CD14-positive monocyte (primary cell): ENCODE measurements at regions not wholly inside any gene's neighbourhood (a gene's known extent, or its start where the extent isn't known, plus 50 kb on each side); places are given as distances from the start of the nearest gene placed in this dataset.

Experiments
- DNase-seq, 3 donors: peaks; one replicate each; pipeline ENCODE4 v3.0.0-alpha.2; 2011 to 2022
- H2AFZ ChIP-seq: 2 replicates; pipeline ENCODE4 v1.6.0; 2012; ENCODE audit warnings: mild to moderate bottlenecking, low read depth, low read length, inconsistent platforms; ENCODE audit not compliant: insufficient read depth, poor library complexity, severe bottlenecking
- H3K27ac ChIP-seq, 2 donors: 1 replicate in 1 of 2; 2 replicates in 1 of 2; pipeline ENCODE4 v1.5.1; 2012 to 2013; ENCODE audit warnings: low read length in 2 of 2, control low read depth in 1 of 2, inconsistent platforms in 1 of 2, low read depth in 1 of 2, mild to moderate bottlenecking in 1 of 2
- H3K27me3 ChIP-seq, 2 donors: one replicate each; pipeline versions ENCODE4 v1.6.0 to v1.6.1; 2011 to 2013; ENCODE audit warnings: low read length in 2 of 2; ENCODE audit not compliant: control insufficient read depth in 2 of 2, insufficient read depth in 2 of 2
- H3K36me3 ChIP-seq, 2 donors: replicated peaks in 1 of 2; 1 replicate in 1 of 2; 2 replicates in 1 of 2; pipeline versions ENCODE4 v1.5.1 to v1.6.1; 2012 to 2013; ENCODE audit warnings: low read length in 2 of 2, control low read depth in 1 of 2, inconsistent platforms in 1 of 2, mild to moderate bottlenecking in 1 of 2; ENCODE audit not compliant: insufficient read depth in 2 of 2, control insufficient read depth in 1 of 2
- H3K4me1 ChIP-seq, 2 donors: 1 replicate in 1 of 2; 2 replicates in 1 of 2; pipeline versions ENCODE4 v1.5.1 to v1.6.1; 2012 to 2013; ENCODE audit warnings: low read length in 2 of 2, control low read depth in 1 of 2, inconsistent platforms in 1 of 2, mild to moderate bottlenecking in 1 of 2, moderate library complexity in 1 of 2; ENCODE audit not compliant: insufficient read depth in 2 of 2, control insufficient read depth in 1 of 2
- H3K4me2 ChIP-seq: replicated peaks from 2 replicates; pipeline ENCODE3; 2012; ENCODE audit warnings: low read length, moderate library complexity, mild to moderate bottlenecking; ENCODE audit not compliant: poor library complexity, severe bottlenecking; ENCODE audit errors: extremely low read depth
- H3K4me3 ChIP-seq, 3 experiments: fragments of 200-600 bp in 1 of 3; sonication (generic) in 1 of 3; replicated peaks in 1 of 3; 1 replicate in 2 of 3; 2 replicates in 1 of 3; pipeline ENCODE4 v1.5.1; 2011 to 2013; ENCODE audit warnings: low read length in 3 of 3, mild to moderate bottlenecking in 3 of 3, control low read depth in 2 of 3, low read depth in 2 of 3, inconsistent platforms in 1 of 3, moderate library complexity in 1 of 3
- H3K79me2 ChIP-seq: 2 replicates; pipeline ENCODE4 v1.6.0; 2012; ENCODE audit warnings: mild to moderate bottlenecking, control low read depth, inconsistent platforms, low read length, moderate library complexity; ENCODE audit not compliant: insufficient read depth
- H3K9ac ChIP-seq: 2 replicates; pipeline ENCODE4 v1.6.0; 2017; ENCODE audit warnings: low read length, mild to moderate bottlenecking; ENCODE audit not compliant: insufficient read depth, poor library complexity, severe bottlenecking
- H3K9me3 ChIP-seq, 2 donors: replicated peaks in 1 of 2; 1 replicate in 1 of 2; 2 replicates in 1 of 2; pipeline versions ENCODE4 v1.5.1 to v1.6.1; 2012 to 2013; ENCODE audit warnings: low read length in 2 of 2, control low read depth in 1 of 2; ENCODE audit not compliant: control insufficient read depth in 1 of 2, insufficient read depth in 1 of 2
- H4K20me1 ChIP-seq: 2 replicates; pipeline ENCODE4 v1.6.0; 2012; ENCODE audit warnings: mild to moderate bottlenecking, low read length, control low read depth, moderate library complexity; ENCODE audit not compliant: insufficient read depth
- H3K27ac Mint-ChIP-seq, 7 donors: one replicate each; pipeline ENCODE4 v1.8.0; 2020; ENCODE audit warnings: mild to moderate bottlenecking in 7 of 7, mixed read lengths in 7 of 7, moderate library complexity in 6 of 7, inconsistent platforms in 2 of 7
- H3K27me3 Mint-ChIP-seq, 3 donors: one replicate each; pipeline ENCODE4 v1.8.0; 2021 to 2022; ENCODE audit warnings: low read depth in 3 of 3, mild to moderate bottlenecking in 3 of 3, mixed read lengths in 3 of 3, moderate library complexity in 3 of 3, inconsistent platforms in 1 of 3
- H3K36me3 Mint-ChIP-seq, 2 donors: one replicate each; pipeline ENCODE4 v1.8.0; 2020; ENCODE audit warnings: mixed read lengths in 2 of 2, inconsistent platforms in 1 of 2, mild to moderate bottlenecking in 1 of 2
- H3K4me1 Mint-ChIP-seq: one replicate; pipeline ENCODE4 v1.8.0; 2020; ENCODE audit warnings: mild to moderate bottlenecking, mixed read lengths
- H3K4me3 Mint-ChIP-seq, 2 donors: one replicate each; pipeline ENCODE4 v1.8.0; 2020; ENCODE audit warnings: mild to moderate bottlenecking in 2 of 2, mixed read lengths in 2 of 2, moderate library complexity in 1 of 2
- H3K9me3 Mint-ChIP-seq, 7 donors: one replicate each; pipeline ENCODE4 v1.8.0; 2020 to 2022; ENCODE audit warnings: mixed read lengths in 7 of 7, mild to moderate bottlenecking in 6 of 7, moderate library complexity in 6 of 7, inconsistent platforms in 2 of 7
- CTCF ChIP-seq: fragments of 200-600 bp; IDR thresholded peaks from one replicate; pipeline ENCODE4 v1.8.0; 2022; ENCODE audit warnings: antibody characterized with exemption, mild to moderate bottlenecking
- WGBS: methylation state at CpG from one replicate; pipeline ENCODE4 v1.1.5; 2013; ENCODE audit warnings: missing lambda C conversion rate; ENCODE audit not compliant: insufficient coverage; 5-methylcytosine and 5-hydroxymethylcytosine counted together
- intact Hi-C, 2 donors: fragments of 100-400 bp; cut with micrococcal nuclease; formaldehyde crosslinking; loops; one replicate each; pipeline versions ENCODE4 v1.15.0 to v1.15.1; 2023

- Histone ChIP-seq H4K20me1 (no peaks in the 10 kb centered on the region), H3K27me3 (no peaks in the 10 kb centered on the region), H3K36me3 (no peaks in the 10 kb centered on the region), H3K9ac (no peak overlapping the region), H3K4me1 (no peaks in the 10 kb centered on the region), H2AFZ (no peak overlapping the region), H3K27ac (no peak overlapping the region), H3K9me3 (no peaks in the 10 kb centered on the region), H3K79me2 (no peaks in the 10 kb centered on the region), H3K4me2 (no peak overlapping the region), H3K4me3 (no peak overlapping the region)
- no peak for TF ChIP-seq CTCF
- intact Hi-C loops = no loop called here
- H3K4me1 Mint-ChIP-seq = no peaks in the 10 kb centered on the region
- H3K27me3 Mint-ChIP-seq = peaks cover 0 to 3% (median 1%) of the 10 kb centered on the region in 3 donors
- no peak overlapping the region for H3K27ac Mint-ChIP-seq
- no peaks in the 10 kb centered on the region for H3K9me3 Mint-ChIP-seq
- H3K36me3 Mint-ChIP-seq = no peaks in the 10 kb centered on the region
- WGBS = no CpG with 5 or more reads among the region's 5 CpGs
- no peak for DNase-seq
- H3K4me3 Mint-ChIP-seq = no peak overlapping the region
Measured at GRCh38 chr4:20391912-20392311, 140.2 kb downstream of the SLIT2 start.

GRCh38 chr4:20393486-20394100 lies 141.9 kb downstream of the SLIT2 start:
- intact Hi-C loops = no loop called here
- Histone ChIP-seq H3K36me3 (no peaks in the 10 kb centered on the region), H3K27me3 (no peaks in the 10 kb centered on the region), H3K9ac (no peak overlapping the region), H3K79me2 (no peaks in the 10 kb centered on the region), H3K4me1 (no peaks in the 10 kb centered on the region), H3K4me2 (no peak overlapping the region), H3K27ac (no peak overlapping the region), H3K9me3 (no peaks in the 10 kb centered on the region), H2AFZ (no peak overlapping the region), H3K4me3 (no peak overlapping the region), H4K20me1 (no peaks in the 10 kb centered on the region)
- DNase-seq = no peak
- Mint-ChIP-seq H3K36me3 (no peaks in the 10 kb centered on the region), H3K27me3 (peaks cover 0 to 3% (median 0%) of the 10 kb centered on the region in 3 donors), H3K9me3 (no peaks in the 10 kb centered on the region), H3K4me3 (no peak overlapping the region), H3K4me1 (no peaks in the 10 kb centered on the region), H3K27ac (no peak overlapping the region)
- WGBS = 71% methylated on average over 3 of the region's 5 CpGs
- TF ChIP-seq CTCF = no peak
